HepG2 (cell line): ENCODE measurements at regions not wholly inside any gene's neighbourhood (a gene's known extent, or its start where the extent isn't known, plus 50 kb on each side); places are given as distances from the start of the nearest gene placed in this dataset.

ENCODE experiments used
- HDAC6 ChIP-seq: fragments of 200-600 bp; sonication (generic); IDR thresholded peaks from 2 replicates; pipeline ENCODE4 v1.7.0; 2017; ENCODE audit warnings: mild to moderate bottlenecking, antibody characterized with exemption, low read length, low read depth
- MXI1 ChIP-seq: IDR thresholded peaks from 3 replicates; pipeline ENCODE4 v1.6.1; 2012; ENCODE audit warnings: low read depth, low read length, inconsistent platforms, borderline replicate concordance

- no peak for TF ChIP-seq MXI1
- no peak for TF ChIP-seq HDAC6
These were observed 879.0 kb downstream of the UQCRFS1 start for GRCh38 chr19:28333909-28334308.
